Epithelial cell of esophagus (primary cell): ENCODE measurements at regions not wholly inside any gene's neighbourhood (a gene's known extent, or its start where the extent isn't known, plus 50 kb on each side); places are given as distances from the start of the nearest gene placed in this dataset.
A peak's percentile ranks its signal among the peaks of the same experiment; 100 is the strongest.

ENCODE experiments used
- DNase-seq: peaks from one replicate; pipeline ENCODE4 v3.0.0; 2010; ENCODE audit warnings: low read depth
- H3K4me3 ChIP-seq: 2 replicates; pipeline ENCODE4 v1.5.1; 2011; ENCODE audit warnings: mild to moderate bottlenecking, low read length, control low read depth
- CTCF ChIP-seq: IDR thresholded peaks from 2 replicates; pipeline ENCODE4 v1.5.1; 2011; ENCODE audit warnings: low read depth, mild to moderate bottlenecking, low read length, control low read depth, inconsistent platforms; ENCODE audit not compliant: insufficient read depth; ENCODE audit errors: missing control alignments

- no peak for DNase-seq
- no peak for TF ChIP-seq CTCF
- H3K4me3 ChIP-seq, result no peak overlapping the region
Observed at GRCh38 chr4:125734504-125734903, 419.7 kb downstream of the FAT4 start.

GRCh38 chr4:125735102-125735501 is 420.3 kb downstream of the FAT4 start:
- TF ChIP-seq CTCF, result no peak
- no peak overlapping the region for H3K4me3 ChIP-seq
- DNase-seq, result peak; percentile 88

GRCh38 chr4:125736057-125736456 is 421.3 kb downstream of the FAT4 start:
- H3K4me3 ChIP-seq, result no peak overlapping the region
- DNase-seq, result no peak
- TF ChIP-seq CTCF, result no peak

- no peak overlapping the region for H3K4me3 ChIP-seq
- TF ChIP-seq CTCF, result no peak
- no peak for DNase-seq
Observed at GRCh38 chr4:125739760-125740159, 425.0 kb downstream of the FAT4 start.

- peak; percentile 56 for TF ChIP-seq CTCF
- peak; percentile 45 for DNase-seq
Observed at GRCh38 chr4:125741825-125742452, 427.2 kb downstream of the FAT4 start.

GRCh38 chr4:125744891-125745364 is 430.2 kb downstream of the FAT4 start:
- no peak for TF ChIP-seq CTCF
- DNase-seq, result no peak

More at GRCh38 chr4:125741825-125742452, 427.2 kb downstream of the FAT4 start:
- no peak overlapping the region for H3K4me3 ChIP-seq

GRCh38 chr4:125749354-125749753 is 434.6 kb downstream of the FAT4 start:
- TF ChIP-seq CTCF, result no peak

More at GRCh38 chr4:125744891-125745364, 430.2 kb downstream of the FAT4 start:
- H3K4me3 ChIP-seq, result no peak overlapping the region

More at GRCh38 chr4:125749354-125749753, 434.6 kb downstream of the FAT4 start:
- no peak for DNase-seq
- no peak overlapping the region for H3K4me3 ChIP-seq
